Upper lobe of right lung (tissue), 1 donor: ENCODE measurements at regions not wholly inside any gene's neighbourhood (a gene's known extent, or its start where the extent isn't known, plus 50 kb on each side); places are given as distances from the start of the nearest gene placed in this dataset.

ENCODE experiments used
- ATAC-seq: fragments of 200-7000 bp; cut with Tn5 transposase; one replicate; pipeline ENCODE4 v1.9.1; 2020; ENCODE audit warnings: mild to moderate bottlenecking, moderate library complexity
- DNase-seq: peaks from one replicate; pipeline ENCODE4 v3.0.0-alpha.2; 2020
- H3K27ac ChIP-seq: fragments of 200-600 bp; one replicate; pipeline ENCODE4 v1.8.0; 2022
- H3K27me3 ChIP-seq: fragments of 200-600 bp; one replicate; pipeline ENCODE4 v1.8.0; 2022; ENCODE audit warnings: mild to moderate bottlenecking
- H3K36me3 ChIP-seq: fragments of 200-600 bp; one replicate; pipeline ENCODE4 v1.8.0; 2022
- H3K4me1 ChIP-seq: fragments of 200-600 bp; one replicate; pipeline ENCODE4 v1.8.0; 2022
- H3K4me3 ChIP-seq: fragments of 200-600 bp; one replicate; pipeline ENCODE4 v1.8.0; 2022; ENCODE audit warnings: mild to moderate bottlenecking
- H3K9me3 ChIP-seq: fragments of 200-600 bp; one replicate; pipeline ENCODE4 v1.8.0; 2022
- CTCF ChIP-seq: fragments of 200-600 bp; IDR thresholded peaks from one replicate; pipeline ENCODE4 v1.8.0; 2022; ENCODE audit warnings: antibody characterized with exemption
- intact Hi-C: fragments of 100-400 bp; cut with DNase I; formaldehyde crosslinking; loops from one replicate; pipeline ENCODE4 v1.11.0; 2022
- donor health status: DM: no; HTN: yes; CAD: no; lungs with severe emphysema.

DNA sequence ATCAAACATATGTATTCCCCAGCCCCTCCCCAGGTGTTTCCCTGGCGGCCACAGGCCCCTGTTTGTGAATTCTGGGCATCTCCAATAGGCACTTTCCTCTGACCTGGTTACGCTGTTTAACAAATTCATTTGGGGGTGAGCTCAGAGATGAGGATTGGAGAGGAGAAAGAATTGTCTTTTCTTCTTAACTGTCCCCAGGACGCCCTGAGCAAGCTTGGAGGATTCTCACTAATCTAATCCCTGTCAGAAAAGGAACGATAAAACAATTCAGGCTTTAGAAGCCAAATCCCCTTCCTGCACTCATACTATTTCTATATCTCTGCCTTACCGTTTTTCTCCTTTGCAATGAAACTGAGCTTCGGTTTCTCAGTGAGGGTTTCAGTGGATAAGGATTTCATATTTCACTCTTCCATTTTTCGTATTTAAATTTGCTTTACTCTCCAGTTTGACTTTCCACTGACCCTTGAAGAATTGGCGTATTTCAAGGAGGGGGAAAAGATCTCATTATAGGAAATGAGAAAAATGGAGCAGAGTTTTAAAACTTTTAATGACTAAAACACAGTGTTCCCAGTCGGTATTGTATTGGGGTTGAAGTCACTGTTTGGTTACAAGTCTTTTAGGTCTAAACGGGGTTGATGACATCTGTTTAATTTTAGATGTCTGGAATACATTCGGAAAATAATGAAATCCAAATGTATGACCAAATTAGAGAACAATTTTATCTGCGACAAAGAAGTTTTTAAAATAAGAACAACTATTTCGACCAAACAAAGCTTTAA, 180.1 kb downstream of the MACROH2A1 start:
- intact Hi-C loops: no loop called here
- no peaks in the 10 kb centered on the region for H3K4me1 ChIP-seq
- ATAC-seq (no peak), DNase-seq (no peak)
- H3K9me3 ChIP-seq: no peaks in the 10 kb centered on the region
- H3K4me3 ChIP-seq: no peak overlapping the region
- no peaks in the 10 kb centered on the region for H3K27me3 ChIP-seq
- H3K36me3 ChIP-seq: no peaks in the 10 kb centered on the region
- H3K27ac ChIP-seq: no peak overlapping the region
- TF ChIP-seq CTCF: no peak

DNA sequence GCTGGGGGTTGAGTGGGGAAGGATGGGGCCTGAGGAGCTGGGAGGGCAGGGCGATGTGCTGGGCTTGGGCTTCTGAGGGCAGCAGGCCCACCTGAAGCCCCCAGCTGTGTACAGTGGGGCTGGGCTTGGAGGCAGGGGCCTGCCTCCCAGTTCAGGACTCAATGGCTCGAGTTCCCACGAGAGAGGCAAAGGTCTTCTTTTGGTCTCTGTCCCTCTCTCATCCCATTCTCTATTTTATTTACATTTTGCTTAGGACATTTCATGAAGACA, 180.6 kb downstream of the MACROH2A1 start:
- no peaks in the 10 kb centered on the region for H3K4me1 ChIP-seq
- H3K4me3 ChIP-seq: no peak overlapping the region
- TF ChIP-seq CTCF: no peak
- ATAC-seq (no peak), DNase-seq (peak; percentile 26)
- H3K36me3 ChIP-seq: no peaks in the 10 kb centered on the region
- H3K27me3 ChIP-seq: no peaks in the 10 kb centered on the region
- no peaks in the 10 kb centered on the region for H3K9me3 ChIP-seq
- H3K27ac ChIP-seq: no peak overlapping the region
- intact Hi-C loops: no loop called here

GRCh38 chr5:135217669-135218485, 181.2 kb downstream of the MACROH2A1 start:
- Histone ChIP-seq H3K36me3 (no peaks in the 10 kb centered on the region), H3K27ac (no peak overlapping the region), H3K4me1 (no peaks in the 10 kb centered on the region), H3K9me3 (no peaks in the 10 kb centered on the region), H3K4me3 (no peak overlapping the region), H3K27me3 (no peaks in the 10 kb centered on the region)
- intact Hi-C loops: no loop called here
- TF ChIP-seq CTCF: no peak
- DNase-seq (peak; percentile 36), ATAC-seq (no peak)

DNA sequence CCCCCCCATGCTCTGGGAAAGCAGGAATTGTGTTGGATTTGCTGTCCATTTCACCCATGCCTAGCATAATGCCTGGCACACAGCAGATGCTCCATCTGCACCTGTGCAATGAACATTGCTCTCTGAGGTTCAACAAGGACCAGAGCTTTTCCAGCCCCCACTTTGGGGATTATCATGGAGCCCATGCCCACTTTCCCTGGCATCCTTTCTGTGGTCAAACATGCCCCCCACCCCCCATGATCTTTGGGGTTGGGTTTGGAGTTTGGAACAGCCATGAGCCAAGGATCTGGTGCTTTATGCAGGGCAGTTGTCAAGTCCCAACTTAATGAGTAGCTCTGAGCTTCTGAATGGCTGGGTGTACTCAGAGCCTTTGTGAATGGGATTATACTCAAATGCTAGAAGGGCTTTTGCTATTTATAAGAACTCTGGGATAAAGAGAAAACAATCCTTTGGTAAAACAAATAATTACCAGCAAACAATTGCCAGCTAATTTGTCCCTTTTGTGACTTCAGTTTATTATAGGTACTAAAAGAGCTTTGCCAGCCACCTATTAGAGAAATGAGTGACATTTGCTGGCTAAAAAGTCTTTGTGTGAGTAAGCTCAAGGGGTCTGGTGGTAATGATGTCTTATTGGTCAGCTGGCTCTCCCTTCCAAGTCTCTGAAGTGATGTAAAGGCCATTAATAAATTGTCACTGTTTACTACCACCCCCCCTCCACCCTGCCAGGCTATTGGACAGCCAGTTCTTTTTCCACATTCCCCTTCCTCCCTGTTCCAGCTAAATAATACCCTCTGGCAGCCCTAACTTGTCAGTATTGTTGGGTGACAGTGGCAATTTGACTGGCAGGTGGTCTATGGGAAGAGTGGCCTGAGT, 182.3 kb downstream of the MACROH2A1 start:
- Histone ChIP-seq H3K27ac (no peak overlapping the region), H3K4me3 (no peak overlapping the region), H3K9me3 (no peaks in the 10 kb centered on the region), H3K27me3 (no peaks in the 10 kb centered on the region), H3K36me3 (no peaks in the 10 kb centered on the region), H3K4me1 (no peaks in the 10 kb centered on the region)
- intact Hi-C loops: no loop called here
- ATAC-seq: no peak
- peak; percentile 12 for DNase-seq
- no peak for TF ChIP-seq CTCF

DNA sequence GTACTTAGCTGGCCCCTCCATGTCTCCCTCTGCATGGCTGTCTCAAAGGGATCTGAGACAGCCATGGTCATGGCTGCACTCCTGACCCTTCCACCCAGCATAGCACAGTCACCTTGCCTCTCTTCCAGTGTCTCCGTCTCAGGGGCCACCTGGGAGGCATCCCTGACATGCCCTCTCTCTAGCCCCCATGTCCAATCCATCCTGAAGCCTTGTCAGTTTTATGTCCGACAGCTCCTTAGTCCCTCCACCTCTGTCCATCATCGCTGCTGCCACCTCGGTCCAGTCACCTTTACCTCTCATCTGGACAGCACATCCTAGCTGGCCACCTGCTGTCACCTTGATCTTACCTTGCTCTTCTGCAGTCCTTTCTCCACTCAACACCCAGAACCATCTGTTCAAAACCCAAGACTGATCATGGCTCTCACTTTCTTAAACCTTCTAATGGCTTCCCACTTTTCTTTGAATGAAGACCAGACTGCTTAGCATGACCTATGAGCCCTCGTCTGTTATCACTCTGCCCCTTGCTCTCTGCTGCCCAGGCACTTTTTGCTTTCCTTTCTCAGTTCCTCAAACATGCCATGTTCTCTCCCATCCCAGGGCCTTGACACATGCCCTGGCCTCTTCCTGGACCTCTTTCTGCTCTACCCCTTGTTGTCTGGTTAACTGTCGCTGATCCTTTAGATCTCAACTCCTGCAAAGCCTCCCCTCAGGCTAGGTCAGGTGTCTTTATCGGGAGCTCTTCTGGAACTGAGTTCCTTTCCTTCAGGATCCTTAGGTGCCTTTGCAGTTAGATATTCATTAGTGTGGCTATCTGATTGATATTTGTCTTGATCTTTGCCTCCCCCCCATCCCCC, 181.8 kb upstream of the PITX1 start:
- TF ChIP-seq CTCF: no peak
- Histone ChIP-seq H3K4me3 (no peak overlapping the region), H3K36me3 (no peaks in the 10 kb centered on the region), H3K4me1 (no peaks in the 10 kb centered on the region), H3K27me3 (no peaks in the 10 kb centered on the region), H3K27ac (no peak overlapping the region), H3K9me3 (no peaks in the 10 kb centered on the region)
- peak; percentile 26 for DNase-seq
- no peak for ATAC-seq
- intact Hi-C loops: no loop called here
